ENCODE measurements at regions not wholly inside any gene's neighbourhood (a gene's known extent, or its start where the extent isn't known, plus 50 kb on each side); places are given as distances from the start of the nearest gene placed in this dataset.

DNA sequence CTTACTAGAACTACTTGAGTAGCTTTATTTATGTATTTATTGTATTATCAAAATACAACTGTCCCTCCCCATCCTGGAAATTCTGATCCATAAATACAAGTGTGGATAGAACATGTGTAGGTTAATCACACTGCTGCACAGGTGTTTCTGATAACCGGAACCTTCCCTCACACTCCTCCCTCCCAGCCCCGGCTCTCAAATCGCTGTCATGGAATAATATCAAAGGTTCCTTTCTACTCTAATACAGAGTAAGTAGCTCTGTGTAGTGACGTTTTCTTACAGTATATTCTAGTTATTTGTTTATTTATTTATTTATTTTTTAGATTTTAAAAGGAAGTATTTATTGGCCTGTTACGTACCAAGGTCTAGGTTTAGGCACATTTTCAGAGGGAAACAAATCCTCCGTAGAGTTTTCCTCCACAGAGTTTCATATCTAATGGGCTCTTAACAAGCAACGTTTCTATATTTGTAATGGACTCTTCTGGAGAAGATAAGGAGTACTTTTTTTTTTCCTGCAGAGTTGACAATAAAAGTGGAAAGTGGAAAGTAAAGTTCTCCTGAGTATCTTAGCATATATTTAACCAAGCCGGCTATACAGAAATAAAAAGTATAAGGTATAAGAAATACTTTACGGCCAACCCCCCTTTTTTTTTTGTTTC is 129.0 kb upstream of the CARD18 start:
- Histone ChIP-seq H3K9me3 (ENCODE audit: control insufficient read depth in 1 of 2, insufficient read depth in 1 of 2, low read depth in 1 of 2, low read length in 2 of 2) (no peaks in the 10 kb centered on the region), H3K27ac (ENCODE audit: low read depth, low read length) (no peak overlapping the region), H3K4me1 (ENCODE audit: control insufficient read depth in 1 of 2, insufficient read depth in 2 of 2, low read length in 2 of 2) (no peaks in the 10 kb centered on the region), H3K79me2 (ENCODE audit: insufficient read depth, low read length) (no peaks in the 10 kb centered on the region), H3K4me2 (ENCODE audit: low read length) (no peak overlapping the region), H3K36me3 (ENCODE audit: control insufficient read depth in 1 of 2, insufficient read depth in 2 of 2, low read length in 2 of 2) (no peaks in the 10 kb centered on the region), H3K9me2 (ENCODE audit: insufficient read depth) (no peaks in the 10 kb centered on the region), H4K20me1 (ENCODE audit: insufficient read depth) (no peaks in the 10 kb centered on the region), H3K27me3 (ENCODE audit: insufficient read depth, low read length) (no peaks in the 10 kb centered on the region), H3K4me3 (replicated peaks in 1 of 2; ENCODE audit: low read depth in 1 of 2, low read length in 2 of 2) (no peak overlapping the region), H2AFZ (ENCODE audit: low read depth, low read length, poor library complexity, severe bottlenecking) (no peak overlapping the region), H3K9ac (ENCODE audit: low read length) (no peak overlapping the region)
- intact Hi-C loops (cut with micrococcal nuclease): no loop called here
- BruUV-seq (replicated peaks): no TSS peak
- ChIA-PET POLR2A (no interaction called here), RAD21 (ENCODE audit: low non-redundant PET in 1 of 2, low total read pairs in 2 of 2, uncharacterized antibody in 2 of 2, unreplicated experiment in 2 of 2) (no interaction called here), CTCF (no interaction called here)
- TF ChIP-seq CEBPB (IDR thresholded peaks at IDR 0.05; ENCODE audit: low read depth): no peak
- TF ChIP-seq, protein P1, sequence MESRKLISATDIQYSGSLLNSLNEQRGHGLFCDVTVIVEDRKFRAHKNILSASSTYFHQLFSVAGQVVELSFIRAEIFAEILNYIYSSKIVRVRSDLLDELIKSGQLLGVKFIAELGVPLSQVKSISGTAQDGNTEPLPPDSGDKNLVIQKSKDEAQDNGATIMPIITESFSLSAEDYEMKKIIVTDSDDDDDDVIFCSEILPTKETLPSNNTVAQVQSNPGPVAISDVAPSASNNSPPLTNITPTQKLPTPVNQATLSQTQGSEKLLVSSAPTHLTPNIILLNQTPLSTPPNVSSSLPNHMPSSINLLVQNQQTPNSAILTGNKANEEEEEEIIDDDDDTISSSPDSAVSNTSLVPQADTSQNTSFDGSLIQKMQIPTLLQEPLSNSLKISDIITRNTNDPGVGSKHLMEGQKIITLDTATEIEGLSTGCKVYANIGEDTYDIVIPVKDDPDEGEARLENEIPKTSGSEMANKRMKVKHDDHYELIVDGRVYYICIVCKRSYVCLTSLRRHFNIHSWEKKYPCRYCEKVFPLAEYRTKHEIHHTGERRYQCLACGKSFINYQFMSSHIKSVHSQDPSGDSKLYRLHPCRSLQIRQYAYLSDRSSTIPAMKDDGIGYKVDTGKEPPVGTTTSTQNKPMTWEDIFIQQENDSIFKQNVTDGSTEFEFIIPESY (IDR thresholded peaks at IDR 0.05; ENCODE audit: extremely low read depth, insufficient replicate concordance, low read length): no peak
- no peak for TF ChIP-seq POLR2A (IDR thresholded peaks at IDR 0.05; ENCODE audit: borderline replicate concordance, extremely low read depth, insufficient read depth, insufficient read length)
- no peak for TF ChIP-seq POLR2AphosphoS5 (IDR thresholded peaks at IDR 0.05; ENCODE audit: low read depth, low read length)
- no peak for TF ChIP-seq YY1 (IDR thresholded peaks at IDR 0.05; ENCODE audit: extremely low read depth, insufficient replicate concordance, low read depth, low read length)
- TF ChIP-seq EGR1 (IDR thresholded peaks at IDR 0.05; ENCODE audit: low read depth): no peak
- no peak for TF ChIP-seq TCF7L2 (IDR thresholded peaks at IDR 0.05; ENCODE audit: borderline replicate concordance, extremely low read depth, insufficient read depth, insufficient read length)
- ATAC-seq (no peak), DNase-seq (ENCODE audit: low read depth, low spot score) (no peak)

- Histone ChIP-seq H3K9me3 (ENCODE audit: control insufficient read depth in 1 of 2, insufficient read depth in 1 of 2, low read depth in 1 of 2, low read length in 2 of 2) (no peaks in the 10 kb centered on the region), H3K4me1 (ENCODE audit: control insufficient read depth in 1 of 2, insufficient read depth in 2 of 2, low read length in 2 of 2) (no peaks in the 10 kb centered on the region), H2AFZ (ENCODE audit: low read depth, low read length, poor library complexity, severe bottlenecking) (no peak overlapping the region), H3K27ac (ENCODE audit: low read depth, low read length) (no peak overlapping the region), H3K9ac (ENCODE audit: low read length) (no peak overlapping the region), H4K20me1 (ENCODE audit: insufficient read depth) (no peaks in the 10 kb centered on the region), H3K79me2 (ENCODE audit: insufficient read depth, low read length) (no peaks in the 10 kb centered on the region), H3K27me3 (ENCODE audit: insufficient read depth, low read length) (no peaks in the 10 kb centered on the region), H3K36me3 (ENCODE audit: control insufficient read depth in 1 of 2, insufficient read depth in 2 of 2, low read length in 2 of 2) (no peaks in the 10 kb centered on the region), H3K4me3 (replicated peaks in 1 of 2; ENCODE audit: low read depth in 1 of 2, low read length in 2 of 2) (no peak overlapping the region), H3K4me2 (ENCODE audit: low read length) (no peak overlapping the region), H3K9me2 (ENCODE audit: insufficient read depth) (no peaks in the 10 kb centered on the region)
- ChIA-PET CTCF (no interaction called here), POLR2A (no interaction called here), RAD21 (ENCODE audit: low non-redundant PET in 1 of 2, low total read pairs in 2 of 2, uncharacterized antibody in 2 of 2, unreplicated experiment in 2 of 2) (no interaction called here)
- ATAC-seq: no peak
- BruUV-seq (replicated peaks): no TSS peak
- no peak for DNase-seq (ENCODE audit: low read depth, low spot score)
- intact Hi-C loops (cut with micrococcal nuclease): no loop called here
- TF ChIP-seq, protein P2, sequence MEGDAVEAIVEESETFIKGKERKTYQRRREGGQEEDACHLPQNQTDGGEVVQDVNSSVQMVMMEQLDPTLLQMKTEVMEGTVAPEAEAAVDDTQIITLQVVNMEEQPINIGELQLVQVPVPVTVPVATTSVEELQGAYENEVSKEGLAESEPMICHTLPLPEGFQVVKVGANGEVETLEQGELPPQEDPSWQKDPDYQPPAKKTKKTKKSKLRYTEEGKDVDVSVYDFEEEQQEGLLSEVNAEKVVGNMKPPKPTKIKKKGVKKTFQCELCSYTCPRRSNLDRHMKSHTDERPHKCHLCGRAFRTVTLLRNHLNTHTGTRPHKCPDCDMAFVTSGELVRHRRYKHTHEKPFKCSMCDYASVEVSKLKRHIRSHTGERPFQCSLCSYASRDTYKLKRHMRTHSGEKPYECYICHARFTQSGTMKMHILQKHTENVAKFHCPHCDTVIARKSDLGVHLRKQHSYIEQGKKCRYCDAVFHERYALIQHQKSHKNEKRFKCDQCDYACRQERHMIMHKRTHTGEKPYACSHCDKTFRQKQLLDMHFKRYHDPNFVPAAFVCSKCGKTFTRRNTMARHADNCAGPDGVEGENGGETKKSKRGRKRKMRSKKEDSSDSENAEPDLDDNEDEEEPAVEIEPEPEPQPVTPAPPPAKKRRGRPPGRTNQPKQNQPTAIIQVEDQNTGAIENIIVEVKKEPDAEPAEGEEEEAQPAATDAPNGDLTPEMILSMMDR (IDR thresholded peaks at IDR 0.05 in 2 of 3, conservative IDR thresholded peaks at IDR 0.05 in 1 of 3; ENCODE audit: borderline replicate concordance in 1 of 3, insufficient read depth in 1 of 3, low read depth in 2 of 3, low read length in 2 of 3): no peak
- TF ChIP-seq ZFX (IDR thresholded peaks at IDR 0.05): no peak
- TF ChIP-seq, protein P3, sequence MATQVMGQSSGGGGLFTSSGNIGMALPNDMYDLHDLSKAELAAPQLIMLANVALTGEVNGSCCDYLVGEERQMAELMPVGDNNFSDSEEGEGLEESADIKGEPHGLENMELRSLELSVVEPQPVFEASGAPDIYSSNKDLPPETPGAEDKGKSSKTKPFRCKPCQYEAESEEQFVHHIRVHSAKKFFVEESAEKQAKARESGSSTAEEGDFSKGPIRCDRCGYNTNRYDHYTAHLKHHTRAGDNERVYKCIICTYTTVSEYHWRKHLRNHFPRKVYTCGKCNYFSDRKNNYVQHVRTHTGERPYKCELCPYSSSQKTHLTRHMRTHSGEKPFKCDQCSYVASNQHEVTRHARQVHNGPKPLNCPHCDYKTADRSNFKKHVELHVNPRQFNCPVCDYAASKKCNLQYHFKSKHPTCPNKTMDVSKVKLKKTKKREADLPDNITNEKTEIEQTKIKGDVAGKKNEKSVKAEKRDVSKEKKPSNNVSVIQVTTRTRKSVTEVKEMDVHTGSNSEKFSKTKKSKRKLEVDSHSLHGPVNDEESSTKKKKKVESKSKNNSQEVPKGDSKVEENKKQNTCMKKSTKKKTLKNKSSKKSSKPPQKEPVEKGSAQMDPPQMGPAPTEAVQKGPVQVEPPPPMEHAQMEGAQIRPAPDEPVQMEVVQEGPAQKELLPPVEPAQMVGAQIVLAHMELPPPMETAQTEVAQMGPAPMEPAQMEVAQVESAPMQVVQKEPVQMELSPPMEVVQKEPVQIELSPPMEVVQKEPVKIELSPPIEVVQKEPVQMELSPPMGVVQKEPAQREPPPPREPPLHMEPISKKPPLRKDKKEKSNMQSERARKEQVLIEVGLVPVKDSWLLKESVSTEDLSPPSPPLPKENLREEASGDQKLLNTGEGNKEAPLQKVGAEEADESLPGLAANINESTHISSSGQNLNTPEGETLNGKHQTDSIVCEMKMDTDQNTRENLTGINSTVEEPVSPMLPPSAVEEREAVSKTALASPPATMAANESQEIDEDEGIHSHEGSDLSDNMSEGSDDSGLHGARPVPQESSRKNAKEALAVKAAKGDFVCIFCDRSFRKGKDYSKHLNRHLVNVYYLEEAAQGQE (IDR thresholded peaks at IDR 0.05; ENCODE audit: low read depth): no peak
- no peak for TF ChIP-seq POLR2A (IDR thresholded peaks at IDR 0.05; ENCODE audit: borderline replicate concordance, extremely low read depth, insufficient read depth, insufficient read length)
- no peak for TF ChIP-seq RAD21 (IDR thresholded peaks at IDR 0.05; ENCODE audit: low read depth)
- no peak for TF ChIP-seq EGR1 (IDR thresholded peaks at IDR 0.05; ENCODE audit: low read depth)
- TF ChIP-seq JUND (IDR thresholded peaks at IDR 0.05): no peak
Measured at GRCh38 chr11:105265845-105266244, 126.3 kb upstream of the CARD18 start.

All from HCT116 (cell line).